RWPE2 (cell line): ENCODE measurements at regions not wholly inside any gene's neighbourhood (a gene's known extent, or its start where the extent isn't known, plus 50 kb on each side); places are given as distances from the start of the nearest gene placed in this dataset.

Experiments used
- ATAC-seq: fragments of 200-7000 bp; cut with Tn5 transposase; 3 replicates; pipeline ENCODE4 v1.9.1; 2021; ENCODE audit warnings: low read depth
- DNase-seq: peaks from one replicate; pipeline ENCODE4 v3.0.0-alpha.2; 2020; ENCODE audit warnings: low spot score
- H3K27ac ChIP-seq: fragments of 450-650 bp; 2 replicates; pipeline ENCODE4 v1.5.1; 2017; ENCODE audit warnings: mild to moderate bottlenecking; ENCODE audit not compliant: poor library complexity, severe bottlenecking
- H3K27me3 ChIP-seq: fragments of 250-450 bp; sonication (Bioruptor Pico); 2 replicates; pipeline ENCODE4 v1.5.1; 2021; ENCODE audit warnings: mild to moderate bottlenecking, moderate library complexity; ENCODE audit not compliant: insufficient read depth, poor library complexity, severe bottlenecking
- H3K36me3 ChIP-seq: fragments of 250-450 bp; sonication (Bioruptor Pico); 2 replicates; pipeline ENCODE4 v1.5.1; 2020; ENCODE audit warnings: low read depth, mild to moderate bottlenecking, moderate library complexity
- H3K4me1 ChIP-seq: fragments of 250-450 bp; sonication (Bioruptor Pico); 2 replicates; pipeline ENCODE4 v1.5.1; 2021; ENCODE audit warnings: mild to moderate bottlenecking, moderate library complexity; ENCODE audit not compliant: insufficient read depth, poor library complexity, severe bottlenecking
- H3K4me3 ChIP-seq: fragments of 250-450 bp; sonication (Bioruptor Pico); 2 replicates; pipeline ENCODE4 v1.5.1; 2021; ENCODE audit warnings: mild to moderate bottlenecking, moderate library complexity; ENCODE audit not compliant: severe bottlenecking
- H3K9me3 ChIP-seq: fragments of 250-450 bp; sonication (Bioruptor Pico); 2 replicates; pipeline ENCODE4 v1.5.1; 2021; ENCODE audit warnings: mild to moderate bottlenecking, moderate library complexity; ENCODE audit not compliant: severe bottlenecking
- TF ChIP-seq, protein P1 (sequence below): fragments of 450-650 bp; IDR thresholded peaks from one replicate; pipeline ENCODE4 v1.5.1; 2017; ENCODE audit warnings: mild to moderate bottlenecking, moderate library complexity; ENCODE audit not compliant: poor library complexity, severe bottlenecking

DNA sequence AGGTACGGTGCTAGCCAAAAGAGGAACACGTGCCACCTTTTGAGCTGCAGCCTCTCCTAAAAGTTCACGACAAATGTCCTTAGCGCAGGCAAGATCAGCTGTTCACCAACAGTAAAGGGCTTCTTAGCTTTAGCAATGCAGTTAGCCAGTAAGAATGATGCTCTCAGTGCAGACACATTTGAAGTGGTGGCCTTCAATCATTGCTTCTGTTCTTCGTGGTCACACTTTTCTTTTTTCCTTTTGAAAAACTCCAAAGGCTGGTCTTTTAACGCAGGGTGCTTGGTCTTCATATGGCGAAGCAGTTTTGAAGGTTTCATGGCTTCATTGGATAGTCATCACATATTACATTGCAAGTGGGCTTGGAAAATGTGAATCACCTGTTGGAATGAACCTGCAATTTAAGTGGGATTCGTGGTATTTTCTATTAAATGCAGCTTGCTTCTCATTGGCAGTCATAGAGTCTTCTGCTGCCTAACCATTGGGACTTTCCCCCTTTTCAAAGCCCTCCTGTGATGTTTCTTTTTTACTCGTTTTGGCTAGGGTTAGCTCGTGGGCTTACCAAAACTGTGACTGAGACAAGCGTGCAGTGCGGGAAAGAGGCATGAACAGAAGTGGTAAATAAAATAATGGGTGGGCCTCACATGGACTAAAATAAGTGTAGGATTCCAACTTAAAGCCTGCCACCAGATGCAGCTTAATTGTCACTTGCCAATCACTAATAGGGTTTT lies 100.9 kb downstream of the MRPL36 start:
- Histone ChIP-seq H3K27me3 (peaks cover 26% of the 10 kb centered on the region), H3K27ac (no peak overlapping the region), H3K4me1 (no peaks in the 10 kb centered on the region), H3K36me3 (no peaks in the 10 kb centered on the region), H3K4me3 (no peak overlapping the region), H3K9me3 (no peaks in the 10 kb centered on the region)
- DNase-seq (no peak), ATAC-seq (no peak)
- TF ChIP-seq, protein P1, sequence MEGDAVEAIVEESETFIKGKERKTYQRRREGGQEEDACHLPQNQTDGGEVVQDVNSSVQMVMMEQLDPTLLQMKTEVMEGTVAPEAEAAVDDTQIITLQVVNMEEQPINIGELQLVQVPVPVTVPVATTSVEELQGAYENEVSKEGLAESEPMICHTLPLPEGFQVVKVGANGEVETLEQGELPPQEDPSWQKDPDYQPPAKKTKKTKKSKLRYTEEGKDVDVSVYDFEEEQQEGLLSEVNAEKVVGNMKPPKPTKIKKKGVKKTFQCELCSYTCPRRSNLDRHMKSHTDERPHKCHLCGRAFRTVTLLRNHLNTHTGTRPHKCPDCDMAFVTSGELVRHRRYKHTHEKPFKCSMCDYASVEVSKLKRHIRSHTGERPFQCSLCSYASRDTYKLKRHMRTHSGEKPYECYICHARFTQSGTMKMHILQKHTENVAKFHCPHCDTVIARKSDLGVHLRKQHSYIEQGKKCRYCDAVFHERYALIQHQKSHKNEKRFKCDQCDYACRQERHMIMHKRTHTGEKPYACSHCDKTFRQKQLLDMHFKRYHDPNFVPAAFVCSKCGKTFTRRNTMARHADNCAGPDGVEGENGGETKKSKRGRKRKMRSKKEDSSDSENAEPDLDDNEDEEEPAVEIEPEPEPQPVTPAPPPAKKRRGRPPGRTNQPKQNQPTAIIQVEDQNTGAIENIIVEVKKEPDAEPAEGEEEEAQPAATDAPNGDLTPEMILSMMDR: no peak

DNA sequence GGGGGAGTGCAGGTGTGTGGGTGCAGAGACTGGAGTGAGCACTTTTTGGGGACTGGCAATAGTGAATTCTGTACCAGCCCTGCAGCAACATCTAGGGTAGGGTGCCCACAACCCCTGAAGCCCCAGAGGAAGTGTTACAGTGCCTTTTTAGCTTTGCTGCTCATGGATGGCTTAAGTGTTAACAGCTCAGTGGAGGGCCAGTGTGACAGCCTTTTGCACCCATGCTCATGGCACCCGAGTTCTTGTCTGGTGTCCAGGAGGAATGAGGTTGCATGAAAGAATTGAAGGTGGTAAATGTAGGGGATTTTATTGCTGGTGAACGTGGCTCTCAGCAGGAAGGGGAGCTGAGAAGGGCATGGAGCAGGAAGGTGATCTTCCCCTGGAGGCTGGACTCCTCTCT lies 107.3 kb downstream of the MRPL36 start:
- Histone ChIP-seq H3K27ac (no peak overlapping the region), H3K27me3 (peaks cover 25% of the 10 kb centered on the region), H3K4me1 (no peaks in the 10 kb centered on the region), H3K4me3 (no peak overlapping the region), H3K36me3 (no peaks in the 10 kb centered on the region), H3K9me3 (no peaks in the 10 kb centered on the region)
- ATAC-seq (no peak), DNase-seq (no peak)
- TF ChIP-seq, protein P1: no peak

DNA sequence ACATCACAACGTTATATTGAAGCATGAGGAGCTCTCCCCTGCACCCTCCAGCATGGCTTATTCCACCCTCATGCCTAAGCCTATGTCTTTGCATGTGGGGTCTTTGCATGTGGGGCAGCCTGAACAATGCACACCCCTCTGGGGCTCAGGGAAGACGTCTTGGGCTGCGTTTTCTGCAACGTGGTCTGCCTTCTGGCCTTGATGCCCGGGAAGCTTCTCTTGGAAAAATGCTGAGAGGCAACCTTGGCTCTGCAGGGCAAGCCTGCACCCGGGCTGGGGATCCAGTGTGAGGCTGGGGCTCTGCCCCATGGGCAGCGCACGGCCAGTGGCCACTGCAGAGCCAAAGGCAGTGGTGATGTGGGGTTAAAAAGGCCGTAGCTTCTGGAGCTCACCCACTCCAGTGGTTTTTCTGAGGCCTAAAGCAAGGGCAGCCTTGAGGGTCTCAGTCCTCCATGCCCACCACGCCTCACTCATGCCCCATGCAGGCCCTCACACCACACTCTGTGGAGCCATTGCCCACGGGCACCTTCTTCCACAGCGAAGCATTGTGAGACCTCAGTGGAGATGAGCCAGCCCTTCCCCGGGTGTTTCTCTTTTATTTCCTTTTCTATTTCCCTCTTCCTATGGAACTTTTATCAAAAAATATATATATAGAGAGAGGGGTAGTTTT lies 112.2 kb downstream of the MRPL36 start:
- no peak overlapping the region for H3K4me3 ChIP-seq

DNA sequence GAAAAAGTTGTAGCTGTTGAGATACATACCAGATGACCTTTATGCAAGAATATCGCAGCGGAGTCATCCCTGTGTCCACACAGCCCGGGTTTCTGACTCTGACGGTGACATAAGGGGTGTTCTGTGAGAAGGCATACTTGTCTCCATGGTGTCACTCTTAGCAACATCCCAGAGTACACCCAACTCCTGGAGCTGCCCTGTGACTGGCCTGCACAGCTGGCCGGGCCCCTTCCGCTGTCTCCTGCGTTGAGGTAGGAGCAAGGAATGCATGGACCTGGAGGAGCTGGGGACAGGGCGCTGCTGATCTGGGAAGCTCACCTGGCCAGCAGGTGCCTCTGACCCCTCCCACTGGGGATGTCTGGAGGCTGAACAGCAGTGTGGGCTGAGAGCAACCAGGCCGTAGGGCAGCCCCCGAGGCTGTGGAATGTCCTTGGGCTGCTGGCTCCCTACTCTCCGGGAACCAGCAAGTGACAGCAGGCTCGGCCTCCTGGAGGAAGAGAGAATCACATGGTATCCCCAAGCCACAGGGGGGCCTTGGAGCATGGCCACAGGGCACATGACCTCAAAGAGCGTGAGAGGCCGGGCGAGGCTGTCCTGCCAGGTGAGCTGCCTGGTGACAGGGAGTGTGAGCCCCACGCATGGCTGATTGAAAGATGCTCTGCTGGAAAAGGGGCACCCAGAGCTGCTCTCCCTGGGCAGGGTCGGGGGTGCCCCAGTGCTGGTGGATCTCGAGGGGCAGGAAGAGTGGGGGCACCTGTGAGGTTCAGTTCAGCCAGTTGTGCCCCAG lies 113.4 kb downstream of the MRPL36 start:
- H3K36me3 ChIP-seq: no peaks in the 10 kb centered on the region
- no peak overlapping the region for H3K4me3 ChIP-seq
- ATAC-seq (no peak), DNase-seq (no peak)
- no peak overlapping the region for H3K27ac ChIP-seq
- H3K4me1 ChIP-seq: no peaks in the 10 kb centered on the region
- no peaks in the 10 kb centered on the region for H3K9me3 ChIP-seq
- TF ChIP-seq, protein P1: no peak
- H3K27me3 ChIP-seq: peaks cover 27% of the 10 kb centered on the region

More for the DNA sequence above, 112.2 kb downstream of the MRPL36 start:
- H3K36me3 ChIP-seq: no peaks in the 10 kb centered on the region
- H3K4me1 ChIP-seq: no peaks in the 10 kb centered on the region
- no peaks in the 10 kb centered on the region for H3K9me3 ChIP-seq
- TF ChIP-seq, protein P1: no peak
- H3K27me3 ChIP-seq: peaks cover 28% of the 10 kb centered on the region
- DNase-seq (no peak), ATAC-seq (no peak)
- no peak overlapping the region for H3K27ac ChIP-seq
